Breast epithelium (tissue), 3 donors: ENCODE measurements at regions not wholly inside any gene's neighbourhood (a gene's known extent, or its start where the extent isn't known, plus 50 kb on each side); places are given as distances from the start of the nearest gene placed in this dataset.

ENCODE experiments used
- POLR2A ChIP-seq: fragments of 450-650 bp; IDR thresholded peaks from one replicate; pipeline ENCODE4 v1.6.1; 2016; ENCODE audit warnings: antibody characterized with exemption, mild to moderate bottlenecking, moderate library complexity
- TF ChIP-seq, protein P1 (sequence below), 3 donors: fragments of 450-650 bp; IDR thresholded peaks; one replicate each; pipeline ENCODE4 v1.5.1; 2016 to 2017; ENCODE audit warnings: antibody characterized with exemption in 3 of 3, mild to moderate bottlenecking in 3 of 3, moderate library complexity in 3 of 3

DNA sequence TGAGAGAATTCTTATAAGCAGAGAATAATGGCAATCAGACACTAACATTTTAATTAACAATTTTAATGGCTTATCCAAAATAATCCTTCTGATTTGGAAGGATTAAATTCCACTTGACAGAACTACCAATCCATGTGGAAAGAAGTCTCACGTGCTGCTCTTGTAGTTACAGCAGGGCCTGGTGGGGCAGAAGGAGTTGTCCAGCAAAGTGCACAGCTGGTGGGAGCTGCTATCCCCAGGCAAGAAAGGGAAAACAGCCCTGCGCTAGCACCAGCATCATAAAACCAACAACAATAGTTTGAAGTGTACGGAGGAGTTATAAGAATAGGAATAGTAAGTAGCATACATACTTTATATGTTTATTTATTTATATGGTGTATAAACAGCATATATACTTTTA is 127.4 kb upstream of the TRIM2 start:
- TF ChIP-seq, protein P1, sequence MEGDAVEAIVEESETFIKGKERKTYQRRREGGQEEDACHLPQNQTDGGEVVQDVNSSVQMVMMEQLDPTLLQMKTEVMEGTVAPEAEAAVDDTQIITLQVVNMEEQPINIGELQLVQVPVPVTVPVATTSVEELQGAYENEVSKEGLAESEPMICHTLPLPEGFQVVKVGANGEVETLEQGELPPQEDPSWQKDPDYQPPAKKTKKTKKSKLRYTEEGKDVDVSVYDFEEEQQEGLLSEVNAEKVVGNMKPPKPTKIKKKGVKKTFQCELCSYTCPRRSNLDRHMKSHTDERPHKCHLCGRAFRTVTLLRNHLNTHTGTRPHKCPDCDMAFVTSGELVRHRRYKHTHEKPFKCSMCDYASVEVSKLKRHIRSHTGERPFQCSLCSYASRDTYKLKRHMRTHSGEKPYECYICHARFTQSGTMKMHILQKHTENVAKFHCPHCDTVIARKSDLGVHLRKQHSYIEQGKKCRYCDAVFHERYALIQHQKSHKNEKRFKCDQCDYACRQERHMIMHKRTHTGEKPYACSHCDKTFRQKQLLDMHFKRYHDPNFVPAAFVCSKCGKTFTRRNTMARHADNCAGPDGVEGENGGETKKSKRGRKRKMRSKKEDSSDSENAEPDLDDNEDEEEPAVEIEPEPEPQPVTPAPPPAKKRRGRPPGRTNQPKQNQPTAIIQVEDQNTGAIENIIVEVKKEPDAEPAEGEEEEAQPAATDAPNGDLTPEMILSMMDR (IDR thresholded peaks at IDR 0.05) = no peak
- no peak for TF ChIP-seq POLR2A
